Pancreas (tissue), 10 donors: ENCODE measurements at regions not wholly inside any gene's neighbourhood (a gene's known extent, or its start where the extent isn't known, plus 50 kb on each side); places are given as distances from the start of the nearest gene placed in this dataset.

Experiments used
- ATAC-seq, 4 donors: fragments of 200-7000 bp; cut with Tn5 transposase; one replicate each; pipeline versions ENCODE4 v1.8.0 to v1.9.1; 2020; ENCODE audit warnings: mild to moderate bottlenecking in 4 of 4, moderate library complexity in 4 of 4
- DNase-seq, 6 donors: peaks; one replicate each; pipeline ENCODE4 v3.0.0-alpha.2; 2020
- FAIRE-seq: peaks from 2 replicates; lab custom pipeline; 2012; peaks lifted over from hg19 to GRCh38; lab: Jason Lieb, UNC
- H3K27ac ChIP-seq, 4 donors: fragments of 200-600 bp; sonication (generic); 1 replicate in 3 of 4; 2 replicates in 1 of 4; pipeline versions ENCODE4 v1.5.0 to v1.8.0; 2020
- H3K27me3 ChIP-seq, 4 donors: fragments of 200-600 bp; one replicate each; pipeline ENCODE4 v1.8.0; 2021
- H3K36me3 ChIP-seq, 3 donors: fragments of 200-600 bp; sonication (generic) in 1 of 3; one replicate each; pipeline versions ENCODE4 v1.5.0 to v1.8.0; 2020 to 2021
- H3K4me1 ChIP-seq, 3 donors: fragments of 200-600 bp; one replicate each; pipeline ENCODE4 v1.8.0; 2021
- H3K4me3 ChIP-seq, 4 donors: fragments of 200-600 bp; sonication (generic) in 2 of 4; one replicate each; pipeline versions ENCODE4 v1.5.0 to v1.8.0; 2020 to 2021
- H3K9me3 ChIP-seq, 4 donors: fragments of 200-600 bp; one replicate each; pipeline ENCODE4 v1.8.0; 2021
- WGBS, 2 donors: extraction: QIAGEN DNeasy Blood & Tissue Kit; methylation state at CpG; one replicate each; pipeline ENCODE4 v1.1.7; 2013; 5-methylcytosine and 5-hydroxymethylcytosine counted together
- intact Hi-C, 3 donors: fragments of 100-400 bp; cut with DNase I; formaldehyde crosslinking; loops; one replicate each; pipeline versions ENCODE4 v1.11.1 to v1.14.2; 2022
- TF ChIP-seq, protein P1 (sequence below), 4 donors: fragments of 200-600 bp; sonication (generic) in 3 of 4; IDR thresholded peaks; one replicate each; pipeline versions ENCODE4 v1.5.0 to v1.8.0; 2021; ENCODE audit warnings: antibody characterized with exemption in 4 of 4
- donor health status: healthy with polysubstance abuse.
- donor health status: DM: no; HTN: no; CAD: no; lungs with moderate emphysema.
- donor health status: DM: no; HTN: no; CAD: no.
- donor health status: control.
- donor health status: control.
- donor health status: Bipolar disorder and iron deficiency.
- donor health status: DM: yes; HTN: yes; CAD: no.
- donor health status: DM: no; HTN: no; CAD: no.
- donor health status: DM: no; HTN: no; CAD: no.
- donor health status: DM: yes; HTN: yes; CAD: no.

DNA sequence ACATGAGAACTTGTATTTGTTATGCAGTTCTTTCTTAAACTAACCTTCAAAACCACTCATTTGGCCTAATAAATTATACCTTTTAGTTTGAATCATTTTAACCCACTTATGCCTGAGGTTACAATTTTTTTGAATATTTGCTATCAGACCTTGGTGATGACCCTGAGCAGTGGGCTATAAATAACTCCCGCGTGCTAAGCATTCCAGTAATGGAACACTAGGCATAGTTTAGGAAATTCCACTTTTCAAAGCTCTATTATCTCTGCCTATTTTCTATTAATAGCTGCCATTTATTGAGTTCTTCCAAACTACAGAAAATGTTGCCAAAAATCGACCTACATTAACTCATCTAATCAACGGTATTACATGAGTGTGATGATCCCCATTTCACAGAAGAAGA lies 993.4 kb upstream of the FAT3 start:
- intact Hi-C loops: no loop called here
- FAIRE-seq (no peak), ATAC-seq (peak in 3 of 4 donors; percentile 48 to 73 (median 63)), DNase-seq (no peak)
- H3K9me3 ChIP-seq: no peaks in the 10 kb centered on the region
- no peak overlapping the region for H3K27ac ChIP-seq
- no peaks in the 10 kb centered on the region for H3K36me3 ChIP-seq
- 7 to 14% methylated on average over 4 of the region's 4 CpGs for WGBS, 2 donors
- H3K4me3 ChIP-seq: no peak overlapping the region
- TF ChIP-seq, protein P1, sequence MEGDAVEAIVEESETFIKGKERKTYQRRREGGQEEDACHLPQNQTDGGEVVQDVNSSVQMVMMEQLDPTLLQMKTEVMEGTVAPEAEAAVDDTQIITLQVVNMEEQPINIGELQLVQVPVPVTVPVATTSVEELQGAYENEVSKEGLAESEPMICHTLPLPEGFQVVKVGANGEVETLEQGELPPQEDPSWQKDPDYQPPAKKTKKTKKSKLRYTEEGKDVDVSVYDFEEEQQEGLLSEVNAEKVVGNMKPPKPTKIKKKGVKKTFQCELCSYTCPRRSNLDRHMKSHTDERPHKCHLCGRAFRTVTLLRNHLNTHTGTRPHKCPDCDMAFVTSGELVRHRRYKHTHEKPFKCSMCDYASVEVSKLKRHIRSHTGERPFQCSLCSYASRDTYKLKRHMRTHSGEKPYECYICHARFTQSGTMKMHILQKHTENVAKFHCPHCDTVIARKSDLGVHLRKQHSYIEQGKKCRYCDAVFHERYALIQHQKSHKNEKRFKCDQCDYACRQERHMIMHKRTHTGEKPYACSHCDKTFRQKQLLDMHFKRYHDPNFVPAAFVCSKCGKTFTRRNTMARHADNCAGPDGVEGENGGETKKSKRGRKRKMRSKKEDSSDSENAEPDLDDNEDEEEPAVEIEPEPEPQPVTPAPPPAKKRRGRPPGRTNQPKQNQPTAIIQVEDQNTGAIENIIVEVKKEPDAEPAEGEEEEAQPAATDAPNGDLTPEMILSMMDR (IDR thresholded peaks at IDR 0.05): no peak
- no peaks in the 10 kb centered on the region for H3K27me3 ChIP-seq
- H3K4me1 ChIP-seq: peaks cover 4 to 8% (median 5%) of the 10 kb centered on the region in 3 donors

DNA sequence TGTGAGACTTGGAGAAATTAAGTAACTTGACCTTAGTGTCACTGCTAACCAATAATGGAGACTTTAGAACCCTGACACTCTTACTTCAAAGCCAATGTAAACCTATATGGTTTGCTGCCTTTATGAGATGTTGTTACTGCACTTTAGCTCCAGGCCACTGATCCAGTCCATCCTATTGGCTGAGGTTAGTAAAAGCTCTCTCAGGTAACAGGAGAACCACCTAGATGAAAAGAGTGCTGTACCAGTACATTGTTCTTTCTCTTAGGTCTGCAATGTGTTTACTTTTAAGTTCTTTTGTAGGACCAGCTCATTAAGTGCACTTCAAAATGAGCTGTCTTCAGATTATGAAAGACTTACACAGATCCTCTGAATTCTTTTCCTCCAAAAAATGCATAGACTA lies 994.0 kb upstream of the FAT3 start:
- H3K4me3 ChIP-seq: no peak overlapping the region
- FAIRE-seq (no peak), ATAC-seq (no peak), DNase-seq (no peak)
- no peaks in the 10 kb centered on the region for H3K36me3 ChIP-seq
- H3K4me1 ChIP-seq: peaks cover 4 to 8% (median 5%) of the 10 kb centered on the region in 3 donors
- H3K27me3 ChIP-seq: no peaks in the 10 kb centered on the region
- H3K27ac ChIP-seq: no peak overlapping the region
- TF ChIP-seq, protein P1 (IDR thresholded peaks at IDR 0.05): no peak
- H3K9me3 ChIP-seq: no peaks in the 10 kb centered on the region
- intact Hi-C loops: no loop called here

DNA sequence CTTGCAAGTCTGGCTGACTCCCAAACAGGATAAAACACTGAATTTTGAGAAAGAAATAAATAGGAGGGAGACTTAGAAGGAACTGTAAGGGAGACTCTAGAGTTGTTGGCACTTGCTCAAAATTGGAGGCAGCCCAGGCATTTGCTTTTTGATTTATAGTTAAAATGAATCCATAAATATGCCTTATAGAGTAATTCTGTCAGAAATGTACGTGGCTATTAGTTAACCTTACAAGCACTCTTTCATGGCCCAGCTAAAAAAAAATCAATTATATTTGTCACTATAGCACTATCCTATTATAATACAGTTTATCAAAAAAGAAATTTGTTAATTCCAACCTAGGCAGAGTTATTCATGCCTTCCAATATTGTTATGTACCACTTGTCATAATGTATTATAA lies 1000.0 kb upstream of the CHORDC1 start:
- WGBS, 2 donors: 11 to 13% methylated on average over 1 of the region's 1 CpG
- H3K4me3 ChIP-seq: no peak overlapping the region
- TF ChIP-seq, protein P1 (IDR thresholded peaks at IDR 0.05): no peak
- H3K4me1 ChIP-seq: no peaks in the 10 kb centered on the region
- no peaks in the 10 kb centered on the region for H3K36me3 ChIP-seq
- no peaks in the 10 kb centered on the region for H3K9me3 ChIP-seq
- ATAC-seq (no peak), FAIRE-seq (no peak), DNase-seq (no peak)
- intact Hi-C loops: no loop called here
- no peak overlapping the region for H3K27ac ChIP-seq
- no peaks in the 10 kb centered on the region for H3K27me3 ChIP-seq

DNA sequence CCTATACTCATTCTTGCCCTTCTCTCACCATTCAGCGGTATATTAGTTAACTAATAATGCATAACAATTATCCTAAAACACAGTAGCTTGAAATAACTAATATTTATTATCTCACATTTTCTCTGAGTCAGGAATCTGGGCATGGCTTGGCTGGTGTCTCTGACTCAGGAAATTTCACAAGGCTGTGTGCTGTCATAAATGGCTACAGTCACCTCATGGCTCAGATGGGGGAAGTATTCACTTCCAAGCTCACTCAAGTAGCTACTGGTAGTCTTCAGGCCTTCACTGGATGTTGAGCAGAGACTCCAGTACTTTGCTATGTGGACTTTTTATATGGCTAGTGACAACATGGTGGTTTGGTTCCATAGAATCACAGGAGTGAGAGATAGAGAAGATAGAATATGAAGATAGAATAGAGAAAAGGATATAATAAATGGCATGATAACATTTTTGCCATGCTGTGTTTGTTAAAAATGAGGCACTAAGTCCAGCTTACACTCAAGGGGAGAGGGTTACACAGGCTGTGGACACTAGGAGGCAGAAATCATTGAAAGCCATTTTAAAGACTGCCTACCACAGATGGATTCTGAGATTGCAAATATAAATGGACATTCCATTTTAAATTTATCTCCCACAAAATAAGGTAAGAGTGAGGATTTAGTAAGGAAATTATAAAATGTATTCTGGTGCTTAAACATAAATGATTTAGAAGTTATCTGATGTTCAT lies 997.8 kb upstream of the CHORDC1 start:
- WGBS, 2 donors: 0 to 1% methylated on average over 1 of the region's 1 CpG
- no peak for DNase-seq
- no peak for ATAC-seq
- no peak overlapping the region for H3K4me3 ChIP-seq
- H3K9me3 ChIP-seq: no peaks in the 10 kb centered on the region
- no peak overlapping the region for H3K27ac ChIP-seq
- intact Hi-C loops: no loop called here
- TF ChIP-seq, protein P1 (IDR thresholded peaks at IDR 0.05): no peak
- no peaks in the 10 kb centered on the region for H3K27me3 ChIP-seq
- no peak for FAIRE-seq
- H3K4me1 ChIP-seq: no peaks in the 10 kb centered on the region
- H3K36me3 ChIP-seq: no peaks in the 10 kb centered on the region

DNA sequence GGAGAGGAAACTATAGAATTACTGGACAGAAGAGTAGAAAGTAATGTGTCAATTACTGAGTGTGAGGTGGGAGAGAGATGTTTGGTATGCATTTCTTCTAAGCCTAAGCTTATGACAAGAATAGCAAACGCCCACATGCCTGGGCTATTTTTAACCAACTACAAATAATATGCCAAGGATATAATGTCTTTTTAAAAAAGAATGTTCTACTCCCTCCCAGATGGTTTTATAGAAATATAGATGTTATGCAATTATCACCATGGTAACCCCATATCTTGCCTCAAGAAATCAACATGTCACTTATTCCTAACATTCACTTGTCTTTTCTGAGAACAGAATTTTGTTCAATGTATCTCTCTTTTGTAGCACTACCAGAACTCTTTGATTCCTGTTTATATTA lies 996.7 kb upstream of the CHORDC1 start:
- TF ChIP-seq, protein P1 (IDR thresholded peaks at IDR 0.05): no peak
- no peak for DNase-seq
- FAIRE-seq: no peak
- H3K4me3 ChIP-seq: no peak overlapping the region
- H3K4me1 ChIP-seq: no peaks in the 10 kb centered on the region
- no peak for ATAC-seq
- WGBS, 2 donors: 24 to 31% methylated on average over 1 of the region's 1 CpG
- intact Hi-C loops: no loop called here
- H3K27ac ChIP-seq: no peak overlapping the region
- H3K27me3 ChIP-seq: no peaks in the 10 kb centered on the region
- no peaks in the 10 kb centered on the region for H3K9me3 ChIP-seq
- no peaks in the 10 kb centered on the region for H3K36me3 ChIP-seq
